8988T (cell line): ENCODE measurements at regions not wholly inside any gene's neighbourhood (a gene's known extent, or its start where the extent isn't known, plus 50 kb on each side); places are given as distances from the start of the nearest gene placed in this dataset.
"Not testable (repeated sequence)": the region's sequence is repeated elsewhere in the genome, so short reads cannot be mapped to it uniquely, and the experiment has no call there.

Experiments
- DNase-seq: peaks from one replicate; pipeline ENCODE4 v3.0.0; 2011

GRCh38 chr2:121818546-121818945 is 63.1 kb downstream of the TSN start:
- DNase-seq, result no peak

GRCh38 chr2:121819846-121820245 is 64.4 kb downstream of the TSN start:
- no peak for DNase-seq

- DNase-seq, result no peak
These were observed 66.2 kb downstream of the TSN start for GRCh38 chr2:121821476-121822158.

- no peak for DNase-seq
These were observed 68.8 kb downstream of the TSN start for GRCh38 chr2:121824264-121824663.

- DNase-seq, result no peak
These were observed 69.8 kb downstream of the TSN start for GRCh38 chr2:121825003-121825950.

GRCh38 chr2:121826036-121826435 is 70.6 kb downstream of the TSN start:
- DNase-seq, result no peak

GRCh38 chr2:121828281-121828731 is 72.9 kb downstream of the TSN start:
- DNase-seq, result no peak

GRCh38 chr2:121830809-121831208 is 75.4 kb downstream of the TSN start:
- DNase-seq, result no peak

GRCh38 chr2:121831841-121832240 is 76.4 kb downstream of the TSN start:
- no peak for DNase-seq

- no peak for DNase-seq
These were observed 77.2 kb downstream of the TSN start for GRCh38 chr2:121832412-121833357.

GRCh38 chr2:121833358-121833723 is 77.9 kb downstream of the TSN start:
- no peak for DNase-seq

- no peak for DNase-seq
These were observed 81.2 kb downstream of the TSN start for GRCh38 chr2:121836611-121837010.

- no peak for DNase-seq
These were observed 82.1 kb downstream of the TSN start for GRCh38 chr2:121837591-121837990.

- DNase-seq, result no peak
These were observed 83.1 kb downstream of the TSN start for GRCh38 chr2:121838551-121838950.

GRCh38 chr2:121839584-121839983 is 84.1 kb downstream of the TSN start:
- no peak for DNase-seq

- DNase-seq, result no peak
These were observed 93.8 kb downstream of the TSN start for GRCh38 chr2:121849236-121849635.

- DNase-seq, result not testable (repeated sequence)
These were observed 97.7 kb downstream of the TSN start for GRCh38 chr2:121853149-121853548.

GRCh38 chr2:121855510-121855909 is 100.1 kb downstream of the TSN start:
- no peak for DNase-seq

- no peak for DNase-seq
These were observed 100.9 kb downstream of the TSN start for GRCh38 chr2:121856360-121856759.

- DNase-seq, result no peak
These were observed 102.9 kb downstream of the TSN start for GRCh38 chr2:121858369-121858768.

- DNase-seq, result no peak
These were observed 103.4 kb downstream of the TSN start for GRCh38 chr2:121858847-121859246.

GRCh38 chr2:121860033-121860757 is 104.7 kb downstream of the TSN start:
- peak; percentile 33 for DNase-seq
